Upper lobe of right lung (tissue), 1 donor: ENCODE measurements at regions not wholly inside any gene's neighbourhood (a gene's known extent, or its start where the extent isn't known, plus 50 kb on each side); places are given as distances from the start of the nearest gene placed in this dataset.

Experiments used
- ATAC-seq: fragments of 200-7000 bp; cut with Tn5 transposase; one replicate; pipeline ENCODE4 v1.9.1; 2020; ENCODE audit warnings: mild to moderate bottlenecking, moderate library complexity
- DNase-seq: peaks from one replicate; pipeline ENCODE4 v3.0.0-alpha.2; 2020
- H3K27ac ChIP-seq: fragments of 200-600 bp; one replicate; pipeline ENCODE4 v1.8.0; 2022
- H3K27me3 ChIP-seq: fragments of 200-600 bp; one replicate; pipeline ENCODE4 v1.8.0; 2022; ENCODE audit warnings: mild to moderate bottlenecking
- H3K36me3 ChIP-seq: fragments of 200-600 bp; one replicate; pipeline ENCODE4 v1.8.0; 2022
- H3K4me1 ChIP-seq: fragments of 200-600 bp; one replicate; pipeline ENCODE4 v1.8.0; 2022
- H3K4me3 ChIP-seq: fragments of 200-600 bp; one replicate; pipeline ENCODE4 v1.8.0; 2022; ENCODE audit warnings: mild to moderate bottlenecking
- H3K9me3 ChIP-seq: fragments of 200-600 bp; one replicate; pipeline ENCODE4 v1.8.0; 2022
- CTCF ChIP-seq: fragments of 200-600 bp; IDR thresholded peaks from one replicate; pipeline ENCODE4 v1.8.0; 2022; ENCODE audit warnings: antibody characterized with exemption
- intact Hi-C: fragments of 100-400 bp; cut with DNase I; formaldehyde crosslinking; loops from one replicate; pipeline ENCODE4 v1.11.0; 2022
- donor health status: DM: no; HTN: yes; CAD: no; lungs with severe emphysema.

- intact Hi-C loops, result no loop called here
- no peak for DNase-seq
- TF ChIP-seq CTCF, result no peak
- H3K9me3 ChIP-seq, result no peaks in the 10 kb centered on the region
- H3K4me3 ChIP-seq, result no peak overlapping the region
- ATAC-seq, result no peak
- H3K36me3 ChIP-seq, result no peaks in the 10 kb centered on the region
- H3K27ac ChIP-seq, result no peak overlapping the region
- H3K4me1 ChIP-seq, result no peaks in the 10 kb centered on the region
- H3K27me3 ChIP-seq, result no peaks in the 10 kb centered on the region
These were observed 155.9 kb downstream of the BARHL2 start for GRCh38 chr1:90561103-90561783.

- Histone ChIP-seq H3K27me3 (no peaks in the 10 kb centered on the region), H3K9me3 (no peaks in the 10 kb centered on the region), H3K27ac (no peak overlapping the region), H3K4me1 (no peaks in the 10 kb centered on the region), H3K4me3 (no peak overlapping the region), H3K36me3 (no peaks in the 10 kb centered on the region)
- intact Hi-C loops, result no loop called here
- TF ChIP-seq CTCF, result no peak
- DNase-seq (no peak), ATAC-seq (no peak)
These were observed 158.2 kb downstream of the BARHL2 start for GRCh38 chr1:90558754-90559378.

- intact Hi-C loops, result no loop called here
- Histone ChIP-seq H3K9me3 (no peaks in the 10 kb centered on the region), H3K4me3 (no peak overlapping the region), H3K27ac (no peak overlapping the region), H3K36me3 (no peaks in the 10 kb centered on the region), H3K27me3 (no peaks in the 10 kb centered on the region), H3K4me1 (no peaks in the 10 kb centered on the region)
- ATAC-seq, result no peak
- TF ChIP-seq CTCF, result no peak
- DNase-seq, result no peak
These were observed 159.0 kb downstream of the BARHL2 start for GRCh38 chr1:90558126-90558525.

- no peaks in the 10 kb centered on the region for H3K9me3 ChIP-seq
- H3K27me3 ChIP-seq, result no peaks in the 10 kb centered on the region
- ATAC-seq (no peak), DNase-seq (no peak)
- TF ChIP-seq CTCF, result no peak
- no peak overlapping the region for H3K27ac ChIP-seq
- H3K4me1 ChIP-seq, result no peaks in the 10 kb centered on the region
- intact Hi-C loops, result no loop called here
- no peak overlapping the region for H3K4me3 ChIP-seq
- H3K36me3 ChIP-seq, result no peaks in the 10 kb centered on the region
These were observed 159.4 kb downstream of the BARHL2 start for GRCh38 chr1:90557706-90558105.

GRCh38 chr1:90550626-90551406, 166.3 kb downstream of the BARHL2 start:
- Histone ChIP-seq H3K36me3 (no peaks in the 10 kb centered on the region), H3K4me1 (no peaks in the 10 kb centered on the region), H3K27me3 (no peaks in the 10 kb centered on the region), H3K9me3 (no peaks in the 10 kb centered on the region), H3K4me3 (no peak overlapping the region), H3K27ac (no peak overlapping the region)
- TF ChIP-seq CTCF, result no peak
- DNase-seq (no peak), ATAC-seq (no peak)
- intact Hi-C loops, result no loop called here
